GM12891 (cell line): ENCODE measurements at regions not wholly inside any gene's neighbourhood (a gene's known extent, or its start where the extent isn't known, plus 50 kb on each side); places are given as distances from the start of the nearest gene placed in this dataset.

Source experiments
- PAX5 ChIP-seq: IDR thresholded peaks from 2 replicates; pipeline ENCODE4 v1.6.1; 2011; ENCODE audit warnings: low read length, moderate library complexity, mild to moderate bottlenecking; ENCODE audit not compliant: insufficient read depth, severe bottlenecking
- POLR2A ChIP-seq: IDR thresholded peaks from 2 replicates; pipeline ENCODE4 v1.6.1; 2011; ENCODE audit warnings: low read depth, low read length, control low read depth
- POLR2AphosphoS5 ChIP-seq: IDR thresholded peaks from 2 replicates; pipeline ENCODE4 v1.6.1; 2011; ENCODE audit warnings: low read depth, low read length, control low read depth
- SPI1 ChIP-seq: IDR thresholded peaks from 2 replicates; pipeline ENCODE4 v1.6.1; 2011; ENCODE audit warnings: low read depth, low read length, control low read depth
- TAF1 ChIP-seq: IDR thresholded peaks from 2 replicates; pipeline ENCODE4 v1.6.1; 2011; ENCODE audit warnings: low read depth, low read length, control low read depth

DNA sequence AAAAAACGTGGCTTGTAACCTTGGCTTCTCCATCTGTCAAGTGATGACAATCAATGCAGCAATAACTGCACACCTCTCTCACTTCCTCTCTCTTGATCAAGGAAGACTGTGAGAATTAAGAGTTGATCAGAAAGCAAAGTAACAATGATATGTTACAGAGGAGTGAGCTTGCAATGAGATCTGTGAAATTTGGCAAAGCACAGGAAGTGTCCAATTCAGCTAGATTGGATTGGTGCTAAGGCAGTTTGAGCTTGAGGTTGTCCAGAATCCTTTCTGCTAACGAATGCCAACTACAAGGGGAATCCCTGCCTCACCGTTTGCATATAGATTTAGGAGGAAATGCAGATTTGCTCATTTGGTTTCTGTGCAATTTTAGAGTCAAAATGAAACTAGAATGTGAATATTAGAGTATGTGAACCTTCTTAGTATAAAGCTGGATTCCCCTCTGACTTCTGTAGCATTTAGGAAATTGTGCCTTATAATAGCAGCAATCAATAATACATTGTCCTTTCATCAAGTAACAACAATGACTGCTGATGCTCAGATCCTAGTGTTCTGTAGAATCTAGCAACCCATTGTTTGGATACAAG lies 346.4 kb downstream of the PTTG2 start:
- TF ChIP-seq POLR2AphosphoS5 = no peak
- no peak for TF ChIP-seq POLR2A
- no peak for TF ChIP-seq TAF1
- TF ChIP-seq PAX5 = no peak
- TF ChIP-seq SPI1 = peak; percentile 96
